OCI-LY7 (cell line): ENCODE measurements at regions not wholly inside any gene's neighbourhood (a gene's known extent, or its start where the extent isn't known, plus 50 kb on each side); places are given as distances from the start of the nearest gene placed in this dataset.

ENCODE experiments used
- CTCF ChIP-seq: fragments of 200-600 bp; sonication (generic); conservative IDR thresholded peaks from 2 replicates; pipeline ENCODE4 v1.5.1; 2014; ENCODE audit warnings: mild to moderate bottlenecking, antibody characterized with exemption, low read length, moderate library complexity, mixed read lengths
- EZH2phosphoT487 ChIP-seq: fragments of 200-600 bp; sonication (generic); IDR thresholded peaks from 2 replicates; pipeline ENCODE4 v1.6.1; 2018; ENCODE audit warnings: low read depth, borderline replicate concordance, mild to moderate bottlenecking, mixed run types, antibody characterized with exemption, low read length, moderate library complexity, mixed read lengths

- TF ChIP-seq CTCF, result no peak
- no peak for TF ChIP-seq EZH2phosphoT487
These were observed 111.4 kb upstream of the CHL1 start for GRCh38 chr3:85180-85579.
